GM21576 (cell line): ENCODE measurements at regions not wholly inside any gene's neighbourhood (a gene's known extent, or its start where the extent isn't known, plus 50 kb on each side); places are given as distances from the start of the nearest gene placed in this dataset.

ENCODE experiments used
- ATAC-seq: cut with Tn5 transposase; IDR thresholded peaks from one replicate; pipeline ENCODE4 v1.9.1; 2021; ENCODE audit warnings: mild to moderate bottlenecking, moderate library complexity; ENCODE audit not compliant: unreplicated experiment

DNA sequence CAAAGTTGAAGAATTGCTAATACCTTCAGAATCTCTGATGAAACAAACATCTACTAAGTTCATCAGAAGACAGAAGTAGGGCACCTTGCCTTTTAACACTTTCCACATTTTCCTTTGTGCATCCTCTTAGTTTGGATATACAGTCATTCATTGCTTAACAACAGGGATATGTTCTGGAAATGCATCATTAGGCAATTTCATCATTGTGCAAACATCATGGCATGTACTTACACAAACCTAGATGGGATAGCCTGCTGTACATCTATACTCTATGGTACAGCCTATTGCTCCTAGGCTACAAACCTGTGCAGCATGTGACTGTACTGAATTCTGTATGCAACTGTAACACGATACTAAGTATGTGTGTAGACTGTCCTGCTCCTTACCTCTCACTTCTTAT, 169.8 kb downstream of the SUCLA2 start:
- ATAC-seq: no peak

DNA sequence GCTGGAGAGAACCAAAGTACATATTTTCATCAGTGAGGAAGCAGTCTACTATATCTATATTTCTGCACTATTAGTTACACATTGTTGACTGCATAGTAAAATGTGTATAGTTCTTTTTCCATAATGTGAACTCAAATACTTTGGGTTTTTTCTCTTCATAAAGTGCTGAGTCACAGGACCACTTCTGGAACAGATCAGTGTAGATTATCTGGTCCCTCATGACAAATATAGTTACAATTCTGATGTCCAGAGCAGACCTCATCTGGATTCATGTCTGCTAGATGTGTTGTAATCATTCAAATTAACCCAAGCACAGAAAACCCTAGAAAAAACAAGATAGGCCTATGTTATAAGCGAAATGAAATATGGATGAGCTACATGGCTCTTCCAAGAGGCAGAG, 171.4 kb downstream of the SUCLA2 start:
- no peak for ATAC-seq

DNA sequence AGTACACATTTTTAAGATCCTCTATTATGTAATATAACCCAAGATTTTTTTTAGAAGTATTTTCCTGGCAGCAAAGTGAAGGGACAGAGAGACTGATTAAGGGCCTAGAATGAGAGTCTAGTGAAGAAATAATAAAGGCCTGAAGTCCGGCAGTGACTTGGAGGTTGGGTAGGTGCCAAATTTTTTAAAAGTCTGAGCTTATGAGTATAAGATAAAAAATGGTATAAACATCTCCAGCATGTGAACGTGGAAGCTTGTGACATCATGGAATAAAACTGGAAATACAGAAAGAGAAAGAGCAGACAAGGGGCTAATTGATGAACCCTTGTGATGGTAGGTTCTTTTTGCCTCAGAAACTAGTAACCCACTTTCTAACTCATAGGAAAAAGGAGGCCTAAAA, 174.6 kb downstream of the SUCLA2 start:
- ATAC-seq: no peak

DNA sequence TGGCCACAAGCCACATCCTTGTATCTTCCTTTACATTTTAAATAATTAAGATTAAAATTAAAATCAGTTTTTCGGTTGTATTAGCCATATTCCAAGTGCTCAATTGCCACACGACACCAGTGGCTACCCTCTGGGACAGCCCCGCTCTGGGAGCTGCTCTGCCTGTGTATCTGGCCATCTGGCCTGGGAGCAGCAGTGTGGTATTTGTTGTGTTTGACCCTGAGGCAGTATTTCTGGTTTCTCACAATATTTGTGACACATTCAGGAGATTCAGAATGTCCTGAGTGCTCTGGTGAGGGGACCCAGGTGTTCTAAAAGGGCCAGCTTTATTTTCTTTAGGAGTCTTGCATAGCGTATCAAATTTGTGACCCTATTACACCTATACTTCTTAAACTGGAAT, 179.0 kb downstream of the SUCLA2 start:
- ATAC-seq: no peak

DNA sequence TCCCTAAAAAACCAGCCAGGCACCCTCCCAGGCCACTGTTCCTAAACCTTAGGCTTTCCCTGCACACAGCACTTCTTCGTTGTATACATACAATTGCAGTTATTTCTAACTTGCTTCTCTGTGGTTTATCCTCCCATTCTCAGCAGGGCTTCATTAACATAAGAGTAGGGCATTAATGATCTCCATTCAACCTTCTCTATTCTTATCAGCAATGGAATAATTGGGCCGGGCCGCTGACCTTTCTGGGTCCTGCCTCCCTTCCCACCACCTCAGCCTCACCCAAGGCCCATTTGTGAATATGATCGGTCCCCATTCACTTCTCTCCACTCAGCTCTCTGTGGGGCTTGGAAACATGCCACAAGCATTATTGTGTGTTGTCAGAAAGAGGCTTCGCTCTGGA, 184.2 kb downstream of the SUCLA2 start:
- ATAC-seq: no peak

DNA sequence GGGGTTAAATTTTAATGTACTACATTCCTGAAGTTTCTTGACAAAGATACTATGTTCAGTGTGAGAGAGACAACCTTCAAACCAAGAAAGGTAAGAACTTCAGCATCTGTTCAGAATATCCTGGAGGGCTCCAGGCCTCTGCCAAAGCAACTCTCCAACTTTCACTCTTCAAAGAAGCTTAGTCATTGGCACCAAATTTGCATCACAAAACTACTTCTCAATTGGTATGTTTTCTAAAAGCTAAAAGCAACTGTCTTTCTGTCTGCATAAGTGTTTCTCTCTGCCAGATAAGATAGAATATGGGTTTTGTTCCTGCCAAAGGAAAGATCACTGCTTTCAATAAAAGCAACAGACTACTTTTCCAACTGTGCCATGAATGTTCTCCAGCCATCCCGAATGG, 187.4 kb downstream of the SUCLA2 start:
- ATAC-seq: no peak

DNA sequence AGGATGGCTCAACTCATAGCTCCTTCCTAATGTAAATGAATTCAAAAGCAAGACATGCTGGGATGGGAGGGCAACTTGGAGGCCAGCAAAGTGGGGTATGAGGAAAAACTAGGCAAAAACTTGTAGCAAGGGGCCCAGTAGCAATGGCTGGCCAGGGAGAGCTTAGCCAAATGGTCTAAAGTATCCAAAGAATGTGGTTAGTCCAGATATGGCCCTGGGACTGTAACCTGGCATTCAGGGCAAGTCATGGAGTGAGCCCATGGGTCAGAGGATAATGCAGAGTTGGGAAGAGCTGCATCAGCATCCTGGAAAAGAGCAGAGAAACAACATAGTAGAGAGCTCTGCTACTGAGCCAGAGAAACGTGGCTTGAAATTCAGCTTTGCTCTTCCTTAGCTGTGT, 191.7 kb downstream of the SUCLA2 start:
- ATAC-seq: no peak

DNA sequence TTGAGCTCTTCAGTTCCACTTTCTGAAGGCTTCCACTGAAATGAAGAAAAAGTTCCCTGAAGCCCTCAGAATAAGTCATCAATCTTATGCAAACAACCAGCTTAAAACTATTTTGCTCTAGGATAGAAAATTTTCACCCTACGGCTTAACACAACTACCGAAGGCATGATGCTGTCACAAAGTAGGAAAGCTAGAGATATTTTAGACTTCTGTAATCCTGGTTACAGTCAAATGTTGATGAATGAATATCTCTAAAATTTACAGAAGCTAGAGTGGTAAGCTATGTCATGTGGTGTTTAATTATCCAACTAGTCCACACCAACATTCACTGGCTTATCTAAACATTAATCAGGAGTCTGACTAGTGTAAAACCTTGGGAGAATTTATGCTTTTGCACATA, 197.9 kb downstream of the SUCLA2 start:
- ATAC-seq: no peak

DNA sequence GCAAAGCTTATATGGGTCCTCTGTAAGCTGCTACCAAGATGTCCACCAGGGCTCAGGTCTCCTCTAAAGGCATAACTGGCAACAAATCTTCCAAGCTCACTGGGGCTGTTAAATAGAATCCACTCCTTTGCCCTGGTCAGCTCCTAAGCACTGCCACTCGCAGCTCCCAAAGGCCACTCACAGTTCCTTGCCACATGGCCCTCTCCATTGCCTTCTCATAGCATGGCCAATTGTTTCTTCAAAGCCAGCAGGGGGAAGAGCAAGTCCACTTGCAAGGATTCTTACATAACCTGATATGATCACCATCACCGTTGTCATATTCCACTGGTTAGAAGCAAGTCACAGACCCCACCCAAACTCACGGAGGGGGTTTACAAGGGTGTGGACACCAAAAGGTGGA, 199.5 kb downstream of the SUCLA2 start:
- ATAC-seq: no peak

DNA sequence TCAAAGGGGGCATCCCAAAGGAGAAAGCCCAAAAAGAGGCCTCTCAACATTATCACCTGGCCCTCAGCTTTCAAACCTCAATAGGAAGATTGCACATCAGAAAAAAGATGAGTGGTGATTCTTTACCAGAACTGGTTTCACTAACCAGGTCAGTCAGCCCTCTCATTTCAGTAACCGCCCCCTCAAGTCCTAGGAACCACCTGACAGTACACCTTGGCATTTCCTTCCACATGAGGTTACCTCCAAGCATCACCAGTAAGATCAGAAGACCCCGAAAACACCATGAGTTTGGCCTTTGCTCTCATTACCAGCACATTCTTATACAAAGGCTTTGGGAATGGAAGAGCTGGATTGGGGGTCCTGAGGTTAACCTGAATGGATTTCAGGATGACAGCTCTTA, 200.5 kb downstream of the SUCLA2 start:
- ATAC-seq: no peak

DNA sequence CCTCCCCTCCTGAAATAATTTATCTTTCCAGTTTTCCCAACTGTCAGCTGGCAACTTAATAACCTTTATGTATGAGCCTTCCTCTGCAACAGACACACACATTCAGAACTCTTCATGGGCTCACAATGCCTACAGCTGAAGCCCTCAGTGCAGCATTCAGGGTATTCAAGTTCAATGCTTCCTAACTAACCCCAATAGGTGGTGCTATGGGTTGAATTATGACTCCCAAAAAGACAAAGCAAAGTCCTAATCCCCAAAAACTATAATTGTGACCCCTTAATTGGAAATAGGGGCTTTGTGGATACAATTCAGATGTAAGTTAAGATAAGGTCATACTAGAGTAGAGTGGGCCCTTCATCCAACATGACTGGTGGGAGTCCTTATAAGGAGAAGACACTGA, 202.2 kb downstream of the SUCLA2 start:
- no peak for ATAC-seq

DNA sequence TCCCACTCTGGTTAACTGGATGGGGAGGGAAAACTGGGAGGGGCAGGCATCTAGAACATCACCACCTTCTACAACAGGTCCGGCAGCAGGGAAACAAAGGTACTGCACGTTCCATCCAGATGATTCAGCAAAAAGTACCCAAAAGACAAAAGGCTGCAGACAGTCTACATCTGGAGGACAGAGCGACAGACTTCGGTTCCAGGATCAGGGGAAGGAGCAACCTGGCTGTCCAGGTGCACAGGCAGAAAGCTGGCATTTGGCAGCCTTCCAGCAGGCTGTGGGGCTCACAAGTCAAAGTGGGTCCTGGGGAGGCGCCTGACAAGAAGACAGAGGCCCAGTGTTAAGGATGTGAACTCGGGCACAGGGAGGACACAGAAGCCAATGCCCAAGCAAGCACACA, 202.9 kb downstream of the SUCLA2 start:
- ATAC-seq: no peak

DNA sequence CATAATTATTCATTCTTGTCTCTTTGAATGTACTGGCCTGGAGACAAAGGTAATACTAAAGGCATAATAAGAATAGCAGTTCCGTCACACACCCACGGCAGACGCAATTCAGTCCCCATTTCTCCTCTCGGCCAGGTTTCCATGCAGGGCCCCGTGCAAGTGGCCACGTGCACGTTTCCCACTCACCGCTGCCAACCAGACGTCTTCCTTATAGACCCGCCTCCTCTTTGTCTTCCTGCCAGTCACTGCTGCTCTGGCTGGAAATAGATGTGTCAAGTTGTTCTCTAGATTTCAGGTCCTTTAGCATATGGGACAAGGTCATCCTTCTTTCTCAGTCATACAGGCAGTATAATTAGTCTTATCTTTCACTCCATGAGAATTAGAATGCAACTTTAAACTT, 204.3 kb downstream of the SUCLA2 start:
- no peak for ATAC-seq

DNA sequence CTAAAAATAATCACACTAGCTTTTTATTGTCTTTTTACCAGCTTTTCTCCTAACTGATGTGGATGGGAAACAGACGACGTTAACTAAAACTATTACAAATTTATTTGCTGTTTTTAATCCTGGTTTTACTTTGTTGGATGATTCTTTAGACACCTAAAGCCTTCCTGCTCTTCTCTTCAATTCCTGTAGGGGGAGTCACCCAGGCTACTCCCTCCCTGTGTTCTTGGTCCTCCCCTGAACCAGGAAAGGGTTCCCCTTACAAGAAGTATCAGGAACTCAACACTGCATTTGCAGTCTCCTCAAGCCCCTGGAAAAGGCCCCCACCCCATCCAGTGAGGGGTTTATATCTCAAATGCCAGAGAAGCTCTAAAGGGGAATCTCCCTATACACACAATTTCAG, 206.1 kb downstream of the SUCLA2 start:
- no peak for ATAC-seq

DNA sequence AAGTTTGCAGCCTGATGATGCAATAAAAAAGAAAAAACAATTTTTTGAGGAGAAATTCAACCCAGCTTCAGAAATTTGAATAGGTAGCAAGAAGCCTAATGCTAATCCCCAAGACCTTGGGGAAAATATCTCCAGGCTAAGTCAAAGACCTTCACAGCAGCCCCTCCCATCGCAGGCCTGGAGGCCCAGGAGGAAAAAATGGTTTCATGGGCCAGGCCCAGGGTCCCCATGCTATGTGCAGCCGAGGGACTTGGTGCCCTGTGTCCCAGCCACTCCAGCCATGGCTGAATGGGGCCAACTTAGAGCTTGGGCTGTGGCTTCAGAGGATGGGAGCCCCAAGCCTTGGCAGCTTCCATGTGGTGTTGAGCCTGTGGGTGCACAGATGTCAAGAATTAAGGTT, 210.3 kb downstream of the SUCLA2 start:
- no peak for ATAC-seq

DNA sequence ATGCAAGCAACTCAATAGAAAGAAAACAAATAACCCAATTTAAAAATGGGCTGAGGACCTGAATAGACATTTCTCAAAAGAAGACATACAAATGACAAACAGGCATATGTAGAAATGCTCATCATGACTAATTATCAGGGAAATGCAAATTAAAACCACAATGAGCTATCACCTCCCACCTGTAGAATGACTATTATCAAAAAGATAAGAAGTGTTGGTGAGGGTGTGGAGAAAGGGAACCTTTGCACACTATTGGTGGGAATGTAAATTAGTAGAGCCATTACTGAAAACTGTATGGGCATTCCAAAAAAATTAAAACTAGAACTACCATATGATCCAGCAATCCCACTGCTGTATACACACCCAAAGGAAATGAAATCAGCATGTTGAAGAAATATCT, 212.2 kb downstream of the SUCLA2 start:
- no peak for ATAC-seq

DNA sequence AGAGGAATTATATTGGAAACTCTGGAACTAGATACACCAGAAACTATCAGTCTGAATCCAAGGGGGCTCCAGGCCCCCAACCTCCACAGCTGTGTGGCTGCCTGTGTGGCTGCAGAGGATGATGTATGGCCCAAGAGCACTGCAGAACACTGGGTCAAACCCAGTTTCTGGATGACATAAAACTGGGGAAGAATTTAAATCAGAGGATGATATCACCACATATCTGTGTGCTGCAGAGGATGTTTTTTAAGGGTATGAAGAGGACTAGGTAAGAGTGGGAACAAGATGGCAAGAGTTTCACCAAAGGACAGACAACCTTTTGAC, 226.4 kb downstream of the SUCLA2 start:
- ATAC-seq: no peak

DNA sequence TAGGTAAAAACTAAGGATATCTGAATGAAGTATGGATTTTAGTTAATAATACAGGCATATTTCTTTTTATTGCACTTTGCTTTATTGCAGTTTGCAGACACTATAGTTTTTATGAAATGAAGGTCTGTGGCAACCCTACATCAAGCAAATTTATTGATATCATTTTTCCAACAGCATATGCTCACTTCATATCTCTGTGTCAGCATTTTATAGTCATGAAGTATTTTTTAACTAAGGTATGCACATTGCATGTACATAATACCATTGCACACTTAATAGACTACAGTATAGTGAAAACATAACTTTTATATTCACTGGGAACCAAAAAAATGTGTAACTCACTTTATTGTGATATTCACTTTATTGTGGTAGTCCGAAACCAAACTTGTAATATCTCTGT, 236.3 kb downstream of the SUCLA2 start:
- ATAC-seq: no peak

DNA sequence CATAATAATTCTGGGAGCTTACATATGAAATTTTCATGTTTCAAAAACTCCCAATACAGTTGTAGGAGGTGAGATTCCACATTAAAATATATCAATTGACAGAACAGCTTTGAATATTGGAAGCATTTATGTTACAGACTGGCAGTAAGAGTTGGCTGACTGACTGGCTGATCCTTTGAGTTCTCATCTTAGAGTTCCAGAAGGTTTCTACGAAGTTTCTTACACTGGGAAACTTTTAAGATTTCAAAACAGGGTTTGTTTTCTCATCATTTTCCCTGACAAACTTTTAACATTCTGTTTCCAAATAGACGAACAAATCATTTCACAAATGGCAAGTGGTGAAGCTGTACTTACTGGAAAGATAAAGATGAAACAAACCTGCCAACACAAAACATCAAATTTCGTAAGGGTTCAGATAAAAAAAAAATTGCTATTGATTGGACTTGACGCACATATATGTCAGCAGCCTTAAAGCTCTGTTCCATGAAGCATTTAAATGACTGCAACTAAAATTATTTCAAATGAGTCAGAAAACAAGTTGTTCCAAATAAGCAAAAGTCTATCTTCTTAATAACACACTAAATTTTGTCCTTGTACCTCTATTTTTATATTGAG, 243.5 kb downstream of the SUCLA2 start:
- no peak for ATAC-seq

DNA sequence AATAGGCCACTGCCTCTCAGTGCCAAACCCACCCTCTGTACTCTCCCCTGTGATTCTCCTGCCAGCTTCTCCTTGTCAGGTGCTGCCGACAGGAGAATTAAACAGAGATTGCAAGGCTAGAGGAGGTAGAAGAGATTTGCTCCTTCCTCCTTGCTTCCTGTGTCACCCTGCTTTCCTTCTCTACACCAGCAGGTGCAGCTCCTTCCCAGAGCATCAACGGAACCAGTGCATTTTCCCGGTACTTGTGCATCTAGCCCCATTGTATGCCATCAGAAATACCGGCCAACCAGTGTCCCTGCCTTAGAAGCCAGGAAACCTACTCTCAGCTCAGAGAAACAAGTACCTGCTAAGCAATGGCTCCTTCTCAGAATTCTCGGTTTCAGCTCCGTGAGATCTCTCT, 253.2 kb downstream of the SUCLA2 start:
- no peak for ATAC-seq

DNA sequence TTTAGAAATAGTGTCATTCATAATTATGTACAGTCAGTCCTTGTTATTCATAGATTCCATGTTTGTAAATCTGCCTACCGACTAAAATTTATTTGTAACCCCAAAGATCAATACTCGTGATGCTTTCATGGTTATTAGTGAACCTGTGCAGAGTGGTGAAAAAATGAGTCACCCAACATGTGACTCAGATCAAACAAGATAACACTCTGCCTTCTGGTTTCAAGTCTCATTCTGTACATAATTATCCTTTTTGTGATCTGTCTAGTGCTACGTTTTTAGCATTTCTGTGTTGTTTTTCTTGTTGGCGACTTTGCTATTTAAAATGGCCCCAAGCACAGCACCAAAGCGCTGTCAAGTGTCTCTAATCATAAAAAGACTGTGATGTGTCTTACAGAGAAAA, 274.7 kb downstream of the SUCLA2 start:
- ATAC-seq: no peak

DNA sequence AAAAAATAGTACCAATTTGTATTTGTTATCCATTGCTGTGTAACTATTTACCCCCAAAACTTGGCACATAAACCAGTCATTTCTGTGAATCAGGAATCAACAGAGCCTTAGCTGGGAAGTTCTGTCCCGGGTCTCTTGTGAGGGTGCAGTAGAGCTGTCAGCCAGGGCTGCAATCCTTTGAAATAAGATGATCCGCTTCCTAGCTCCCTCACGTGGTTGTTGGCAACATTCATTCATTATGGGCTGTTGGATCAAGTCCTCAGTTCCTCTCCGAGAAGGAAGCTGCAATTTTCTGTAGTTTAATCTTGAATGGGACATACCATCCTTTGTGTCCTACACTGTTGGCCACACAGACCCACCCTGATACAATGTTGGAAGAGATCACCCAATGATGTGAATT, 277.2 kb downstream of the SUCLA2 start:
- no peak for ATAC-seq

DNA sequence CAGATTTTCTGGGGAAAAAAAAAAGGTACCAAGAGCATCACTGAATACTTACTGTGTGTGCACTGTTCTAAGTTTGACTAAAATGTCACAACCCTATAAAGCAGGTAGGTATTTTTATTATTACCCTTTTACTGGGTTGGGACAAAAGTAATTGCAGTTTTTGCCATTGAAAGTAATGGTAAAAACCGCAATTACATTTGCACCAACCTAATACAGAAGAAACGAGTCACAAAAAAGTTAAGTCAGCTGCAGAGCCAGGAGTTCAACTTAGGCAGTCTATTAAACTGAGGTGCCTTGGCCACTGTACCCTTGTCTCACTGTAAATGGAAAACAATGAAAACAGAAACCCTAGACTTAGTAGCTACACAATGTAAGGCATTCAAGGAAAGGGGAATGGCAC, 281.9 kb downstream of the SUCLA2 start:
- ATAC-seq: no peak

DNA sequence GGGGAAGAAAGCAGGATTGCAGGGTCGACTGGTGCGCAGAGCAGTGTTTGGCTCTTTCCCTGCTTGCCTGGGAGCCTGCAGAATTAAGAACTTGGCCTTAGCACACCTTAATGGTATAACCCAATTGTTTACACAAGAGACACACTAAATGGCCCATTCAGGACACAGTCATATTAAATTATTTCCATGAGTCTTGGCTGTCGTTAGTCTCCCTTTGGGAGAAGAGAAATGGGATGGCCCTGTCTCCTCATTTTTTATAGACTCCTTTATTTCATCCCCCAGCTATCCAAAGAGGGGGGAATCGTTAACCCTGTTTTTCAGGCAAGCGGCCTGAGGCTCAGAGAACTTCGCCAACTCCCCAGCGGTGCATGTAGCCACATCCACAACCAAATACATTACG, 282.5 kb downstream of the SUCLA2 start:
- ATAC-seq: no peak
